GF-D8 (cell line): ENCODE measurements at regions not wholly inside any gene's neighbourhood (a gene's known extent, or its start where the extent isn't known, plus 50 kb on each side); places are given as distances from the start of the nearest gene placed in this dataset.
"Not testable (repeated sequence)": the region's sequence is repeated elsewhere in the genome, so short reads cannot be mapped to it uniquely, and the experiment has no call there.

ENCODE experiments used
- DNase-seq: peaks from one replicate; lab custom pipeline; 2025; lab: John Stamatoyannopoulos, UW

DNA sequence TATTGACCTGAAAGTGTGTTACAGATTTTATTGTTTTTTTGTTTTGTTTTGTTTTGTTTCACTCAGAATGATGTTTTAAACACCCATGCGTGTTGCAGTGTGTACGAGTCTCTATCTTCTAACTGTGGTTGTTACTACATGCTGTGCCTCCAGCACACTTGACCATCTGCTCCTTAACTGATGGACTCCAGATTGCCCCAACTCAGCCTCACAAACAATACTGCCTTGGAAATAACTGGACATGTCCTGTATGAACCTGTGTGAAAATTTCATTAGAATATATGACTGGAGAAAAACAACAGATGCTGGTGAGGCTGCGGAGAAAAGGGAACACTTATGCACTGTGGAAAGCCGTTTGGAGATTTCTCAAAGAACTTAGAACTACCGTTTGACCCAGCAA, 68.7 kb upstream of the HAND1 start:
- no peak for DNase-seq

DNA sequence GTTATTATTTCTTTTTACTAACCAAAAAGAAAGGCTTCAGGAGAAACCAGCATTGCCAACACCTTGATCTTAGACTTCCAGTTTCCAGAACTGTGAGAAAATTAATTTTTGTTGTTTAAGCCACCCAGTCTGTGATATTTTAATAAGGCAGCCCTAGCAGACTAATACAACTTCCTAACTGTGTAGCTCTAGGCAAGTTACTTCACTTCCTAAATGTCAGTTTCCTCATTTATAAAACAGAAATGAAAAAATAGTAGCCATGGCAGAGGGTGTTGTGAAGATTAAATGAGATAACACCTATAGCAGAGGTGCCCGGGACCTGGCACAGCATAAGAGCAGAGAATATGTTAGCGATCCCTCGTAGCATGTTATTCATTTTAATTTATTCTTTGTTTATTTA, 66.6 kb upstream of the HAND1 start:
- no peak for DNase-seq

DNA sequence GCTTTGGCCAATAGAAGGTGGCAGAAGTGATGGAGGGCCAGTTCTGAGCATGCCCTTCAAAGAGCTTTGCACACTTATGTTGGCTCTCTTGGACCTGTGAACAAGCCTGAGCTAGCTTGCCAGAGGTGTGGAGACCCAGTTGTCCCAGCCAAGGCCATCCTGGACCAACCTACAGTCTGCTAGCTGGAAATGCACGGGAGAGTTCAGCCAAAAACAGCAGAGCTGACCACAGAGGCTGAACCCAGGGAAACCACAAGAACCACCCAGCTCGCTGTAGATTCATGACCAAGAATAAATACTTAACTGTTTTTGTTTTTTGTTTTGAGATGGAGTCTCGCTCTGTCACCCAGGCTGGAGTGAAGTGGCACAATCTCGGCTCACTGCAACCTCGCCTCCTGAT, 65.4 kb upstream of the HAND1 start:
- DNase-seq: no peak

DNA sequence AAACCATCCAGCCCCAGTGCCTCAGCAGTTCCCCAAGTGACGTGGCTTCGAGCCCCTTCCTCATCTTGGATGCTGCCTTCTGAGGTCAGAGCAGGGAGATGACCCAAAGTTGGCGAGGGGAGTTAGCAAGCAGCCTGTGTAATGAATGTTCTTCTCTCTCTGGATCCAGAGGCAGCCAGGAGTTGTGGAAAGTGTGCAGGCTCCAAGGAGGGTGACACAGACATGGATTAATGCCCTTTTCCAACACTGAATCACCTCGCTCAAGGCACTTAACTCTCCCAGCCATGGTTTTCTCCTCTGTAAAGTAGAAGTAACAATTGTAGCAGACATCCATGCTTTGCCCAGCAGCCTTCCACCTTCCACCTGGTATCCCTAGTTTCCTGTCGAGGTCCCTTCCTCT, 64.6 kb upstream of the HAND1 start:
- DNase-seq: no peak

DNA sequence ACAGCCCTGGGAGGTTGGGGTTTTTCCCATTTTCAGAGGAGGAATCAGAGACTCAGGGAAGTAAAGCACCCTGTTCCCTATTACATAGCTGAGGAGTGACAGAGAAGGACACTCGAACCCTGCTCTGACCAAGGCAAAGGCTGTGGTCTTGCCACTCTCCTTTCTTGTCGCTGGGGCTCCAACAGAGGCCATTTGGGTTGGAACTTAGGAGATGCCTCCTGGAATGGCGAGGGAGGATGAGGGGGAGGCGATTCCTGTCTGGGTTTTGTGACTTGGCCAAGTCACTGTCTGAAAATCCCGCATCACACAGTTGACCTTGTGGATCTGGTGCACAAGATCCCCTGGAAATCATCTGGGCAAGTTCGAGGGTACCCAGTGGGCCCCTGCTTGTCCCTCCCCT, 64.0 kb upstream of the HAND1 start:
- no peak for DNase-seq

DNA sequence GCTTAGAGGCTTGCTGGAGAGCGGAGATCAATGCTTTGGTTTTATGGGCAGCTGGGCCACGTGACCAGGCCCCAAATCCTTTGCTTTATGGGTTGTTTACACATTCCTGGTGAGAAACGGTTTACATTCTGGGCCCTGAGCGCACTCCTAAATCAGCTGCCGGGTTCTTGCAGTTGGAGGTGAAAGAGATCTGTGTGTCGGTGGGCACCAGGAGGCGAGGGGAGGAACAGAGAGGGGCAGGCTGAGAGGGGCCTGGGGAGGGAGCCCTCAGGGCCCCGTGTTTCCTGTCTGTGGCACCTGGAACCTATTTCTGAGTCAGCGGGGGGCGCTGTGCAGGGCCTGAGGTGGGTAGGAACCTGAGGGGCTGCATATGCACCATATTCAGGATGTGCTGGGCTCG, 63.5 kb upstream of the HAND1 start:
- DNase-seq: no peak

DNA sequence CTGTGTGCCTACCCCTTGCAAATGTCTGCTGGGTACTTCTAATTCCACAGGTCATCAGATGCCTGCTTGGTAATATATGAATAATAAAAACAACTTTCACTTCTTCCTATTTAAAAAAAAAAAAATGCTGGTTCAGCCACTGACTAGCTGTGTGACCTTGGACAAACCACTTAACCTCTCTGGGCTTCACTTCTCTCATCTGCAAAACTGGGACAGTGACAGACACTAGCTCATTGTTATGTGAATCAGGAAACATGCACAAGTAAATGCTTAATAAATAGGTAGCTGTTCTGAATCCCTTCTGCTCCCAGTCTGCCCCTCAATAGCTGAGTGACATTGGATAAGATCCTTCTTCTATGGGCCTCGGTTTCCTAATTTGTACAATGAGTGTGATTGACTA, 62.6 kb upstream of the HAND1 start:
- DNase-seq: no peak

DNA sequence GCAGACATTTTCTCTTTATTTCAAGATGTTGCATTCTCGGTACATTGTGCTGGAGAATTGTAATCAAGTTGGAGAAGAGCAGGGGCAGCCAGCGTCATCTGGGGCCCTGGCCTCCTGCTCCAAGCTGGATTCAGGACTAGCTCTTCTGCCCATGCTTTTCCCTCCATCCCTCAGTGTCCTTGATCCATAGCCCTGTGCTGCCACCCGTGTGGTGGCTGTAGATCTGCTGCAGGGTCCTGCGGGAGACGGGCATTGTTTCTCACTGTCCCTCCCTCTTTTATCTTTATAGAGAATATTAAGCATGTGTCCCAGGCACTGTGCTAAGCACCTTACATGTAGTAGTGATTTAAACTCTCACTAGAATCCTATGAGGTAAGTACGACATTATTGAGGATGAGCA, 60.5 kb upstream of the HAND1 start:
- no peak for DNase-seq

DNA sequence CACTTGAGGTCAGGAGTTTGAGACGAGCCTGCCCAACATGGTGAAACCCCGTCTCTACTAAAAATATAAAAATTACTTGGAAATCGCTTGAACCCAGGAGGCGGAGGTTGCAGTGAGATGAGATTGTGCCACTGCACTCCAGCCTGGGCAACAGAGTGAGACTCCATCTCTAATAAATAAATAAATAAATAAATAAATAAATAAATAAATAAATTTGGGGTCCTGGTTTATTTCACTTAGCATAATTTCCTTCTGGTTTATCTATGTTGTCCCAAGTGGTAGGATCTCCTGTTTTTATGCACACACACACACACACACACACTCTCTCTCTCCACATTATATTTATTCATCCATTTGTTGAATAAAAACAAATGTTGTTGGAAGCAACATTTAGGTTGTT, 58.4 kb upstream of the HAND1 start:
- DNase-seq: not testable (repeated sequence)

DNA sequence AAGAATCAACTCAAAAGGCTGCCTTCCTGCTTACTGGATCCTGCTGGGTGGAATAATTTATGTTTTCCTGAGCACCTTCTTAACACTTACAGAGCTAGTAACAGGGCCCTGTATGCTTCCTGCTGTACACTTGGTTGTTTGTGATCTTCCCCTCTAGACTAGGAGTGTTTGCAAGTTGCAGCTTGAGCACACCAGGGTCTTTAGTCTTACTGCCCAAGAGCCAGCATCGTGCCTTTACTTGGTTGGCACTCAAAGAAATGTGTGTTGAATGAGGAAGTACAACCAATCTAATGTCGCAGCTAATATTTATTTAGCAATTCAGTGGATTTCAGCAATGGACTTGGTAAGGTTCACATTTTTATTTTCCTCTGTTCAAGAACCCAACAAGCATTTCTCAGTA, 57.5 kb upstream of the HAND1 start:
- no peak for DNase-seq

DNA sequence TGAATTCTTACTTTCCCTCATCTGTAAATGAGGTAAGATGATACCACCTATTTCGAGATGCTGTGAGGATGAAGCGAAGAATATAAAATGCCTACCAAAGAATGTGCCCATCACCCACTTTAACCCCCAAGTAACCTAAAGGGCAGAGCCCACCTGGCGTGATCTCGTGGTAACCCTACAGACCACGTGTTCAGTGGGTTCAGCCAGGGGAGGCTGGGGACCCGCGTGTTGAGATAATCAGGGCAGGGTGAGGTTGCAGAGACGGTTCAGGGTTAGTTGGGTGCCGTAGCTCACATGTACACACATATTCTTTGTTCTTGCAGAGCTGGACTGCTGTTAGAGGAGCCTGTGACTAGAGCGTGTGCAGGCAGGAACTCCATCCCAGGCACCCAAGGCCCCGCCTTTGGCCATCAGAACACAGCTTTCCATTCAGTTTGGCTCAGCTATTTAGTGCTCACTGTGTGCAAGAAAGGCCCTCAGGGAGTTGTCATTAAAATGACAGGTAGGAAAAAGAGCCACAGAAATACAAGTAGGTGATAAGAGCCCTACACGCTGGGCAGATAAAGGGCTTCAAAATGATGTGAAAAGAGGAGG, 56.5 kb upstream of the HAND1 start:
- no peak for DNase-seq

DNA sequence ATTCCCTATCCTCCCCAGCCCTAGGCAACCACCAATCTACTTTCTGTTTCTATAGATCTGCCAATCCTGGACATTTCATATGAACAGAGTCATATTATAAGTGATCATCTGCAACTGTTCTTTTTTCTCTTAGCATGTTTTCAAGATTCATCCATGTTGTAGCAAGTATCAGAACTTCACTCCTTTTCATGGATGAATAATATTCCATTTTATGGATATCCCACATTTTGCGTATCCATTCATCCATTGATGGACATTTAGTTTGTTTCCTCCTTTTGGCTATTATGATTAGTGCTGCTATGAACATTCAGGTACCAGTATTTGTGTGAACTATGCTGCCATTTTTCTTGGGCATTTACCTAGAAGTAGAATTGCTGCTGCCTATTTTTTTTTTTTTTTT, 51.3 kb upstream of the HAND1 start:
- DNase-seq: no peak

DNA sequence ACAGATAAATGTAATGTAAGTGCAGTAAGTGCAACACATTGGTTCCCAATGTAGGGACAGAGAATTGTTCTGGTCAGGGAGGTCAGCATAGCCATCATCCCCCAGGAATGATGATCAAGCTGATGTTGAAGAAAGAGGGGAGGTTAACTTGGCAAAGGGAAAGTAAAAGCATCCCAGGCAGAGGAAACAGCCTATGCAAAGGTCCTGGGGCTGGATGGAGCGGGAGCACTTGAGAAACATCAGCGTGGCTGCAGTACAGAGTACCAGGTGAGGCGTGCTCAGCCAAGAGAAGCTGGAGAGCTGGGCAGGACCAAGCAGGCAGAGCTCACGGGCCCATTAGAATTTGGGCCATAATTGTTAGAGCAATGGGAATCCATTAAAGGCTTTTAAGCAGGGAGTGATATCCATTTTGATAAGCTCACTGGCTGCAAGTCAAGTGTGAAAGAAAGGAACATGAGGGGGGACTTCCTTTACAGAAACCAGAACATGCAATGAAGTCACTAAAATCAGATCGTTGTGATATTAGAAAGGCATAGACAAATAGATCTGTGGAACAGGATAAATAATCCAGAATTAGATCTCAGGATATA, 50.1 kb upstream of the HAND1 start:
- DNase-seq: no peak
